CD4-positive, alpha-beta T cell treated with Interferon gamma for 1 hour (primary cell): ENCODE measurements at regions not wholly inside any gene's neighbourhood (a gene's known extent, or its start where the extent isn't known, plus 50 kb on each side); places are given as distances from the start of the nearest gene placed in this dataset.
A peak's percentile ranks its signal among the peaks of the same experiment; 100 is the strongest.
"Not testable (repeated sequence)": the region's sequence is repeated elsewhere in the genome, so short reads cannot be mapped to it uniquely, and the experiment has no call there.

ENCODE experiments used
- DNase-seq: peaks from one replicate; pipeline ENCODE4 v3.0.0-alpha.2; 2020

- DNase-seq, result no peak
Observed at GRCh38 chr11:86861810-86862209, 61.5 kb downstream of the PRSS23 start.

GRCh38 chr11:86863476-86863875 is 63.1 kb downstream of the PRSS23 start:
- DNase-seq, result no peak

DNA sequence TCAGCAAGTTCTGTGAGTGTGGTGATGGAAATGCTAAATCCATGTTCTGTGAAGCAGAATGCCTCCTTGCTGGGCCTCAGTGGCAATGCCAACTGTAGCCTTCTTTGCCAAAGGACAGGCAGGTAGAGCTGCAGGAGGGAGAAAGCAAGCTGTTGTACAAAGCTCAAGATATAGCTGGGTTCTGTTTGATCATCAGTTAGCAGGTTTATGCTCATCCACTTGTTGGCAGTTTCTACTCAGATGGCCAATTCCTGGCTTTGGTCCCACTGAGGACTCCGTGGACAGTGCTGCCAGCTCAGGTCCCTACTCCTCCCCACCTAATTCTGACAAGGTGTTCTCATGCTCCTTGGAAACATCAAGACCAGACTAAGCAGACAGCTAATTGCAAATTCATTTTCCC is 65.1 kb downstream of the PRSS23 start:
- DNase-seq, result no peak

DNA sequence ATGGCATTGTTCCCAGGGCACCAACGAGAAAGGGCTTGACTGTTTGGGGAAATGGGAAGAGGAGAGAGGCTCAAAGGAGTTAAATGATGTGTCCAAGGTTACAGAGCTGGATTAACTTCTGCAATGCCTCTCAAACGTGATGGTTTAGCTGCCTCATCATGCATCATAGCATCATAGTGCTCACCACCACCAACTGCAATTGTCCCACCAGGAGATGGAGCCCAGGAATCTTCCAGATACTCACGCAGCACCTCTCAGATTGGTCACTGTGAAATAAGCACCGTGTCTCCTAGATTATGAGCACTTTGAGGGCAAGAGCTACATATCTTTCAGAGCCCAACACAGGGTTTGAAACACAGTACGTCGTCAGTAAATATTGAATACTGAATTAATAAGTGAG is 69.2 kb downstream of the PRSS23 start:
- no peak for DNase-seq

- DNase-seq, result peak; percentile 5
Observed at GRCh38 chr11:86869966-86870570, 69.7 kb downstream of the PRSS23 start.

DNA sequence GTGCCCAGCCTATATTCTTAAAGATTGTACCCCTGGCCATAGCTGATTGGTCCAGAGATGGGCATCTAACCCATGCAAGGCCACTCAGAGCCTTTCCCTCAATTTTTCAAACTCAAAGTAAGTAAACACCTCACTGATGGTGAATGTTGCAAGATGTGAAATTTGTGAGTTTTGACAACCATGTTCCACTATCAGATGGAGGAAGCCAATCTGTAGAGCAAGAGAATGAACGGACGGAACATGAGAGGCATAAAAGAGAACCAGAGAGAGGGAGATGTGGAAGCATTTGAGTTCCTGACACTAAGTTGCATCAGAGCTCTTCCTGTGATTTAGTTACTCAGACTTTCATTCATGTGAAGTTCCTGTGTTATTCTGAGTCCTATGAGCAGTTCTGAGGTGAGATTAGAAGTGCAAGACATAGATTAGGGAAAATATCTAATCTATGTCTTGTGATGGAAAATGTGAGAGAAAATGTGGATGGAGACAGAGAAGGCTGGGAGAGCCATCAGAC is 73.3 kb downstream of the PRSS23 start:
- no peak for DNase-seq

GRCh38 chr11:86874304-86875056 is 74.1 kb downstream of the PRSS23 start:
- DNase-seq, result no peak

DNA sequence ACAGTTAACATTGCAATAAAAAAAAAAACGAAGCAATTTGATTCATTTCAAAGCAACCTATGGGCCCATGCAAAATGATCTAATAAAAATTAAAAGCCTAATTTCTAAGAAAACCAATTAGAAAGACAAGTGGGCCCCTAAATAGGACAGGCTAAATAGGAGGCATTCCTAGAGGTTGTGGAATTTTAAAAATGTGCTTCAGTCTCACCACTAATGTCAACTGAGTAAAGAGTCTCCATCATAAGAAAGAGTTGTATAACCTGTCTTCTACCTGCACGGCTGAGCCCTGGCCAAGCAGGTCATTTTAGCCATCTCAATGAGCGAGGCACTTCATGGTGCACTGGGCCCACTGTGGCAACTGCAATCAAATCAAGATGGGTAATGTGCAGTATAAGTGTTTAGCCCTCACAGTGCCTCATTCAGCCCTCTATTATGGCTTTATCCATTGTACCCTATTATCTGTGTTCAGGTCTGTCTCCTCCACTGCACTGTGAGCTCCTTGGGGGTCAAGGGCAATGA is 76.4 kb downstream of the PRSS23 start:
- DNase-seq, result no peak

- no peak for DNase-seq
Observed at GRCh38 chr11:86877503-86877902, 77.2 kb downstream of the PRSS23 start.

- not testable (repeated sequence) for DNase-seq
Observed at GRCh38 chr11:86879241-86879640, 76.0 kb downstream of the FZD4 start.

GRCh38 chr11:86885311-86885710 is 69.9 kb downstream of the FZD4 start:
- no peak for DNase-seq

GRCh38 chr11:86888164-86889000 is 66.8 kb downstream of the FZD4 start:
- no peak for DNase-seq

DNA sequence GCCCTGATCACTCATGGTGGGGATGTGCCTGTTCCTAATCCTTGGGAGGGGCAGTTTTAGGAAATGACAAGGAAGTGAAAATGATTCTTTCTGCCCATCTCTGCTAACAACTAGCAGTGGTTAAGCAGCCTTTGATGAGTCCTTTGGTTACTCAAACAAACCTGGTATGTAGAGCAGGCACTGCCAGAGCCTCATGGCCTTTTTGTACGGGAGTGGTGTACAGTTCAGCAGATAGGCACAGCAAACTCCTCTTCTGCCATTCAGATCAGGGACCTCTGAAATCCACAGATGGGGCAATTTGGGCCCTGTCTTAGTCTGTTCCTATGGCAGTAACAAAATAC is 66.2 kb downstream of the FZD4 start:
- no peak for DNase-seq

DNA sequence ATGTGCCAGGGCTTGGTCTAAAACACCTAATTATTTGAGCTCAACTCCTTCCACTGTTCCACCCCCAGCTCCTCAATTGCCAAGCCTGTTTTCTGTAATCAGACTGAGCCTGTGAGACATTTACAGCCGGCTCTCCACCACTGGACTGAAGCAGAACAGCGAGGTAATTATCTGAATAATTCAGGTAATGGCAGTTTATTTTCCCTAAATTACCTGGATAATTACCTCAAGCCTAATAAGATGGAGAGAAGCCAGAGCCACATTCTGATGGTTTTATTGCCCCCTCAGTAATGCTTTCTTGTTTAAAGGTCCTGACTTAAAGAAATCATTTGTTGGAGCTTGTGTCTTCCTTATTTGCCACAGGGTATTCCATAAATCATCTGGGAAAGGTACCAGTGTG is 64.2 kb downstream of the FZD4 start:
- DNase-seq, result no peak

DNA sequence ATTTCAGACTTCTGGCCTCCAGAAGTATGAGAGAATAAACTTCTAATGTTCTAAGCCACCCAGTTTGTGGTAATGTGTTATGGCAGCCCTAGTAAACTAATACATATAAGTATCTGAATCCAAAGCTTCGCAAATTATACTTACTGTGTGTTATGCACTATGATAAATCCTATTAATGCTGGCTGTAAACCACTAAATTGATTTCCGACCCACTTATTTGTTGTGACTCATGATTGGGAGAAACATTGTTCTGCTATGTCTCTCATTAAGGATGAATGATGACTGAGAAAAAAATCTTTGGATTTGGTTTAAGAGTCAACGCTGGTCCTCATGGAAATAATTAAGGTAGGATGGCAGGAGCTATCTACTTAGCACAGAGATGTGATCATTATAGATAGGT is 62.0 kb downstream of the FZD4 start:
- DNase-seq, result no peak
